ENCODE measurements at regions not wholly inside any gene's neighbourhood (a gene's known extent, or its start where the extent isn't known, plus 50 kb on each side); places are given as distances from the start of the nearest gene placed in this dataset.

DNA sequence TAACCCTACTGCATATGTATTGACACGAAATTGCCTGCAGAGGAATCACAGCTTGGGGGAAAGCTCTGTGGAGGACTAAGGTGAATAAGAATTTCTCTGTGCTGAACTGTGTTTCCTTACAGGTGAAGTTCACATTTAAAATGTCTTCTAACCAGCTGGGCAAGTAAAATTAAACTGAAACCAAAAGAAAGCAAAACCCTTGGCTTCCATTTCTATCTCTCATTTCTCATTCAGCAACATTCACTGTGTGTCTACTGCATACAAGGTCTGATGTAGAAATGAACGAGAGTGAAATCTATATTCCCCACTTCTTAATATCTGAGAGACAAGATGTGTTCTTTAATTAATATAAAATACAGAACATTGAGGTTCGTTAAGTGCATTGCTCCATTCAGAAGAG is 397.3 kb downstream of the SOX11 start:
- TF ChIP-seq POLR2A (IDR thresholded peaks at IDR 0.05), result no peak
- TF ChIP-seq, protein P1, sequence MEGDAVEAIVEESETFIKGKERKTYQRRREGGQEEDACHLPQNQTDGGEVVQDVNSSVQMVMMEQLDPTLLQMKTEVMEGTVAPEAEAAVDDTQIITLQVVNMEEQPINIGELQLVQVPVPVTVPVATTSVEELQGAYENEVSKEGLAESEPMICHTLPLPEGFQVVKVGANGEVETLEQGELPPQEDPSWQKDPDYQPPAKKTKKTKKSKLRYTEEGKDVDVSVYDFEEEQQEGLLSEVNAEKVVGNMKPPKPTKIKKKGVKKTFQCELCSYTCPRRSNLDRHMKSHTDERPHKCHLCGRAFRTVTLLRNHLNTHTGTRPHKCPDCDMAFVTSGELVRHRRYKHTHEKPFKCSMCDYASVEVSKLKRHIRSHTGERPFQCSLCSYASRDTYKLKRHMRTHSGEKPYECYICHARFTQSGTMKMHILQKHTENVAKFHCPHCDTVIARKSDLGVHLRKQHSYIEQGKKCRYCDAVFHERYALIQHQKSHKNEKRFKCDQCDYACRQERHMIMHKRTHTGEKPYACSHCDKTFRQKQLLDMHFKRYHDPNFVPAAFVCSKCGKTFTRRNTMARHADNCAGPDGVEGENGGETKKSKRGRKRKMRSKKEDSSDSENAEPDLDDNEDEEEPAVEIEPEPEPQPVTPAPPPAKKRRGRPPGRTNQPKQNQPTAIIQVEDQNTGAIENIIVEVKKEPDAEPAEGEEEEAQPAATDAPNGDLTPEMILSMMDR (IDR thresholded peaks at IDR 0.05), result no peak

Data from Peyer's patch (tissue), 4 donors.